ENCODE measurements at regions not wholly inside any gene's neighbourhood (a gene's known extent, or its start where the extent isn't known, plus 50 kb on each side); places are given as distances from the start of the nearest gene placed in this dataset.
A peak's percentile ranks its signal among the peaks of the same experiment; 100 is the strongest.
"Not testable (repeated sequence)": the region's sequence is repeated elsewhere in the genome, so short reads cannot be mapped to it uniquely, and the experiment has no call there.

DNA sequence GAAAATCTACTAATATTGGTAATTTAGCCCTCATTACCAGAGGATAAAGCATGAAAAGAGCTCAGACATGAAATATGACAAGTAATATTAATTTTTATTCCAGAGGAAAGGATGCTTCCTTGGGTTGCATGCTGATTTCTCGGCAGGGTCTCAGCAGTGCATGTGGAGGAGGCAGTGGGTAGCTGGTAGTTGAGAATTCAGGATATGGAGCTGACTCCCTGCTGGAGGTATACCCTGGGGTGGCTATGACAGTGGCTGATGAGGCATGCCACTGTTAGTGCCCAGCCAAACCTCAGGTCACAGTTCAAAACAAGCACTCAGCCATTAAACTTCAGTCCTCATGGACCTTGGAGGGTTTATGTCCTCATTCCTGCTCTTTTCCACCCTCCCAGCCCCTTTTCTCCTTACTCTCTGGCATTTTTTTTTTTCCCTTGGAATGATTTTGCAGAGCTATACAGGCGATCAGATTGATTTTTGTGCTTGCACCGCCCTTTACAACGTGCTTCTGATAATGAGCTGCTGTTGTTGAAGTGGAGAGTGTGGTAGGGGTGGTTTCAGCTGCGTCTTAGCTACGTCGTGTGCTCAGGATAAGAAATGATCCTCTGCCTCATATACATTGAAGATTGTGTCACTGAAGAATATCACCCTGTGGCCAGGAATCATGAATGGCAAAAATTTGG lies 761.9 kb upstream of the MMS22L start:
- no peak overlapping the region for H3K4me3 ChIP-seq (ENCODE audit: low read depth, low read length)
- TF ChIP-seq CTCF (IDR thresholded peaks at IDR 0.05; ENCODE audit: low read depth, low read length, missing control alignments): no peak
- no peak for DNase-seq (ENCODE audit: low read depth)

GRCh38 chr6:98047164-98047563 lies 764.1 kb upstream of the MMS22L start:
- no peak for DNase-seq (ENCODE audit: low read depth)
- no peak for TF ChIP-seq CTCF (IDR thresholded peaks at IDR 0.05; ENCODE audit: low read depth, low read length, missing control alignments)

GRCh38 chr6:98047871-98048270 lies 764.9 kb upstream of the MMS22L start:
- no peak overlapping the region for H3K4me3 ChIP-seq (ENCODE audit: low read depth, low read length)
- no peak for TF ChIP-seq CTCF (IDR thresholded peaks at IDR 0.05; ENCODE audit: low read depth, low read length, missing control alignments)
- no peak for DNase-seq (ENCODE audit: low read depth)

More at GRCh38 chr6:98047164-98047563, 764.1 kb upstream of the MMS22L start:
- no peak overlapping the region for H3K4me3 ChIP-seq (ENCODE audit: low read depth, low read length)

DNA sequence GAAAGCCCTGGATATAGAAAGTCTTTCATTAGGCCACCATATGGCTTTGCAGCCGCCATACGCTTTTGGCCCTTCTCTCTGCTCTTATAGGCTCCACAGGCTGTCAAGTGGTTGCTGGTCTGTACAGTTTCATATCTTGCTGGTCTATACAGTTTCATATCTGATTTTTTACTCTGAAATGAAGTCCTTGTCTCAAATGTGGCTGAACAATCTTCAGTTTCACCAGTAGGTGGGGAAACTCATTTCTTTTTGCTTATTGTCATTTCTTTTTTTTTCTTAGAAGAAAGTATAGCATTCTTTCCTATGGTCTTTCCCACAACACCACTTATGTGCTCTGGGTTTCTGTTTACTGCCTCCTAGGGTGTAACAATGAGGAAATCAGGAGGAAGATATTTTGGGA lies 771.4 kb upstream of the MMS22L start:
- H3K4me3 ChIP-seq (ENCODE audit: low read depth, low read length): no peak overlapping the region
- DNase-seq (ENCODE audit: low read depth): no peak
- TF ChIP-seq CTCF (IDR thresholded peaks at IDR 0.05; ENCODE audit: low read depth, low read length, missing control alignments): peak; percentile 18

DNA sequence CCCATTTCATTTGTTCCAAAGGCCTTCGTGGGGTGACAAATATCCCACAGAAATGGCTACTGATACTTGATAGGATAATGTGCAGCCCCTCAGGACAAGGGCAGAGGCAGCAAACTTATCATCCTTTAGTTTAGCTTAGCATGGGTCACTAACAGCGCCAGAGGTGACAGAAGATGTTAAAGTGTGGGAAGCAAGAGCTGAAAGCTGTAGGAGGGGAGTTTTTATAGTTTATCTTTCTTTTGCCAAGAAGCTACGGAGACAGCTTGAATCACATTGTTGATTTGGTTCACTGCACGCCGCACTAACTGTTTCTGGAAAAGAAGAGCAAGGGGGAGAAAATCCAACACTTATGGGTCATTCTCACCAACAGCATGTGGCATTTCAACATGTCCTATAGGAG lies 773.9 kb upstream of the MMS22L start:
- DNase-seq (ENCODE audit: low read depth): no peak
- TF ChIP-seq CTCF (IDR thresholded peaks at IDR 0.05; ENCODE audit: low read depth, low read length, missing control alignments): no peak
- H3K4me3 ChIP-seq (ENCODE audit: low read depth, low read length): no peak overlapping the region

GRCh38 chr6:98067375-98067774 lies 767.0 kb upstream of the POU3F2 start:
- no peak for TF ChIP-seq CTCF (IDR thresholded peaks at IDR 0.05; ENCODE audit: low read depth, low read length, missing control alignments)
- no peak for DNase-seq (ENCODE audit: low read depth)
- no peak overlapping the region for H3K4me3 ChIP-seq (ENCODE audit: low read depth, low read length)

GRCh38 chr6:98088537-98088936 lies 745.8 kb upstream of the POU3F2 start:
- not testable (repeated sequence) for H3K4me3 ChIP-seq (ENCODE audit: low read depth, low read length); DNase-seq (ENCODE audit: low read depth)
